ENCODE measurements at regions not wholly inside any gene's neighbourhood (a gene's known extent, or its start where the extent isn't known, plus 50 kb on each side); places are given as distances from the start of the nearest gene placed in this dataset.

GRCh38 chr15:62966294-62967078 is 76.1 kb upstream of the TPM1 start:
- TF ChIP-seq CTCF (IDR thresholded peaks at IDR 0.05; ENCODE audit: low read length) (no peak), EZH2phosphoT487 (IDR thresholded peaks at IDR 0.05; ENCODE audit: low read length) (no peak), EZH2 (optimal IDR thresholded peaks at IDR 0.05; ENCODE audit: low read depth, low read length) (no peak)

All from MM.1S (cell line).